ACC112 (cell line): ENCODE measurements at regions not wholly inside any gene's neighbourhood (a gene's known extent, or its start where the extent isn't known, plus 50 kb on each side); places are given as distances from the start of the nearest gene placed in this dataset.
A peak's percentile ranks its signal among the peaks of the same experiment; 100 is the strongest.

ENCODE experiments used
- H2AFZ ChIP-seq: fragments of 200-600 bp; sonication (generic); one replicate; pipeline ENCODE4 v1.6.0; 2017; ENCODE audit warnings: antibody characterized with exemption, low read length; ENCODE audit not compliant: unreplicated experiment
- H3K27ac ChIP-seq: fragments of 200-600 bp; sonication (generic); 2 replicates; pipeline ENCODE4 v1.5.1; 2014; ENCODE audit warnings: low read depth, mild to moderate bottlenecking, antibody characterized with exemption, low read length, moderate library complexity
- H3K27me3 ChIP-seq: fragments of 200-600 bp; sonication (generic); 2 replicates; pipeline ENCODE4 v1.6.1; 2014; ENCODE audit warnings: mild to moderate bottlenecking, antibody characterized with exemption, low read length, moderate library complexity, mixed read lengths; ENCODE audit not compliant: insufficient read depth
- H3K36me3 ChIP-seq: fragments of 200-600 bp; sonication (generic); 2 replicates; pipeline ENCODE4 v1.6.1; 2016; ENCODE audit warnings: mild to moderate bottlenecking, antibody characterized with exemption, low read length, moderate library complexity, mixed read lengths; ENCODE audit not compliant: insufficient read depth
- H3K4me1 ChIP-seq: fragments of 200-600 bp; sonication (generic); one replicate; pipeline ENCODE4 v1.6.1; 2016; ENCODE audit warnings: low read length, mixed read lengths; ENCODE audit not compliant: insufficient read depth, unreplicated experiment, control insufficient read depth
- H3K4me3 ChIP-seq: fragments of 200-600 bp; sonication (generic); 2 replicates; pipeline ENCODE4 v1.5.1; 2014; ENCODE audit warnings: mild to moderate bottlenecking, low read depth, low read length
- H3K79me2 ChIP-seq: fragments of 200-600 bp; sonication (generic); one replicate; pipeline ENCODE4 v1.6.0; 2016; ENCODE audit warnings: low read length; ENCODE audit not compliant: control insufficient read depth, unreplicated experiment, insufficient read depth

DNA sequence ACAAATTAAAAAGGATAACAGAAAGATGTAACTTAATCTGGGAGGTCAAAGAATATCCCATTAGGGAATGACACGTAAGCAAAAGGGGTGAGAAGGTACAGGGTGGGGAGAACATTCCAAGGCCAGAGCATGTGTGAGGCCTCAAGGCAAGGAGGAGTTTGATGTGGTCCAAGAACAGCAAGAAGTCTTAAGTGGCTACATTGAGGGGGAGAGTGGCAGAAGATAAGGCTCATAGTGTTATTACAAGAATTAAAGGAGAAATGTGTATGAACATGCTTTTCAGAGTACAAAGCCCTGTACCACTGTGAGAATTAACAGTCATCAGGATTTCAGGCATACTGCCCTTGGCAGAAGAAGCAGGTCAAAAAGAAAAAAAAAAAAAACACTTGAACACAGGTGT is 174.4 kb upstream of the ERBB4 start:
- Histone ChIP-seq H2AFZ (no peak overlapping the region), H3K27ac (no peak overlapping the region), H3K79me2 (no peaks in the 10 kb centered on the region), H3K36me3 (no peaks in the 10 kb centered on the region; the same call in 1 of the 2 replicates), H3K4me3 (no peak overlapping the region), H3K27me3 (no peaks in the 10 kb centered on the region), H3K4me1 (peaks cover 5% of the 10 kb centered on the region)

DNA sequence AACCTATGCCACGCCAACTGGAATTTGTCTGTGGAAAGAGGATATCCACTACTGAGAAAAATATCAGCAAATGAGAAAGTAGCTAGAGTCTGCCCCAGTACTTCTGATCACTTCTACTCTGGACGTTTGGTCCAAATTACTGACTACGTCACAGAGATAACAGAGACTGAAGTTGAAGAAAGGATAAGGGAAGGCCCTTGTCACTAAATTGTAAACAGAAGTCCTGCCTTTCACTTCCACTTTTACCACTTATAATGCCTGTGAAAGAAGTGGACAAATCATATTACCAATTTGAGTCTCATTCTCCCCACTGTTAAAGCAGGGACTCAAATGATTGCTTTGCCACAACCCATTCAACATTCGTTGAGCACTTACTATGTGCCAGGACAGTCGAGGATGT is 173.9 kb upstream of the ERBB4 start:
- Histone ChIP-seq H2AFZ (peak overlapping the region; percentile 48), H3K4me1 (peaks cover 5% of the 10 kb centered on the region), H3K79me2 (no peaks in the 10 kb centered on the region), H3K36me3 (no peaks in the 10 kb centered on the region; the same call in 1 of the 2 replicates), H3K27me3 (no peaks in the 10 kb centered on the region), H3K4me3 (no peak overlapping the region), H3K27ac (no peak overlapping the region)

DNA sequence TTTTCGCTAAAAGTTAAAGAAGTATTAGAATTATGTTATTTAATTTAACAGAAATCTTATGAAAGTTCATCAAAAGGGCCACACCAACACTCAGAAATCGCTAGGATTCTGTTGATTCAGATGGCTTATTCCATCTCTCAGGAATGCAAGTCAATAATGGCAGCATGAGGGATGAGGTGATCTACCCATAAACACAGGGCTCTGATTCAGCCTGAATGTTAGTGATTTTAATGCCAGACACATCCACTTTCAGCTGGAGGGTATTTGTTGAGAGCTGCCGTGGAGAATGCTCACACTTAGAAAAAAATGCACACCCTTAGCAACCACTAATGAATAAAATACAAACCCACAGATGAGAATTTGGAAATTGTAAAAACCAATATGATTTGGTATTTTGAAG is 173.3 kb upstream of the ERBB4 start:
- Histone ChIP-seq H3K4me3 (no peak overlapping the region), H3K27me3 (no peaks in the 10 kb centered on the region), H3K36me3 (no peaks in the 10 kb centered on the region; the same call in 1 of the 2 replicates), H2AFZ (peak overlapping the region; percentile 48), H3K79me2 (no peaks in the 10 kb centered on the region), H3K4me1 (peaks cover 5% of the 10 kb centered on the region), H3K27ac (no peak overlapping the region)

DNA sequence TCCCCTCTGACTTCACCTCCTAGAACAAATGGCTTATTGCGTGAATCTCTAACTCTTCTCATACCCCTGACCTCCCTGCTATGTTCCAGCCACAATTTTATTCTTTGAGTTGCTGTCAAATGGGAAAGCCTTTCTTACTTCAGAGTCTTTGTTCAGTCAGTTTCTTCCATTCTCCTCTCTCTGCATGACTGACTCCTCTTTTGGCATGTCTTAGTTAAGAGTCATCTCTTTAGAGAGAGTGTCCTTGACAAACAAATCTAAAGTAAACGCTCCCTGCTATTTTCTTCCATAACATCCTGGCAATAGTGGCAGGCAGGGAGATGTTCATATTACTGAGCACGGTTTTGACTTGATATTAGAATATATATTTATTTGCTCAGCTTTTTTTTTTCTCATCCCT is 170.7 kb upstream of the ERBB4 start:
- no peaks in the 10 kb centered on the region; the same call in 1 of the 2 replicates for H3K36me3 ChIP-seq
- H3K27ac ChIP-seq: no peak overlapping the region
- H3K79me2 ChIP-seq: no peaks in the 10 kb centered on the region
- H2AFZ ChIP-seq: no peak overlapping the region
- peaks cover 5% of the 10 kb centered on the region for H3K4me1 ChIP-seq
- H3K27me3 ChIP-seq: no peaks in the 10 kb centered on the region
- no peak overlapping the region for H3K4me3 ChIP-seq

DNA sequence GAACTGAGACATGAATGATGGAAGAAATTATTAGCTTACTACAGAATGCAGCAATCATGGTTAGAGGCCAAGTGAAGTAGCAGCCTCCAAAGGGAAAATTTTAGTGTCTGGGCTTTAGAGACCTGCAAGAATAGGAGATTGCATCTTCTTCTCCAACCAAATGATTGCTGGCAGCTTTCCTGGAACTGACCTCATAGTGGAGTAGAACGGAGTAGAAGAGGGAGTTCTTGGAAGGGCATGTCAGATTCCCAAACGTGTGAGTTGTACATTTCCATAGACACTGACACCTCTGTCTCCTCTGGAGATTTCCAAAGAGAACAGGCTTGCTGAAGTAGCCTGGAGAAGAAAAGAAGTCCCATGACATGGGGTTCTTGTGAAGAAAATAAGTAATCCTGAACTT is 169.8 kb upstream of the ERBB4 start:
- H3K27ac ChIP-seq: no peak overlapping the region
- H2AFZ ChIP-seq: no peak overlapping the region
- H3K36me3 ChIP-seq: no peaks in the 10 kb centered on the region; the same call in 1 of the 2 replicates
- no peaks in the 10 kb centered on the region for H3K79me2 ChIP-seq
- no peaks in the 10 kb centered on the region for H3K27me3 ChIP-seq
- peaks cover 5% of the 10 kb centered on the region for H3K4me1 ChIP-seq
- H3K4me3 ChIP-seq: no peak overlapping the region

DNA sequence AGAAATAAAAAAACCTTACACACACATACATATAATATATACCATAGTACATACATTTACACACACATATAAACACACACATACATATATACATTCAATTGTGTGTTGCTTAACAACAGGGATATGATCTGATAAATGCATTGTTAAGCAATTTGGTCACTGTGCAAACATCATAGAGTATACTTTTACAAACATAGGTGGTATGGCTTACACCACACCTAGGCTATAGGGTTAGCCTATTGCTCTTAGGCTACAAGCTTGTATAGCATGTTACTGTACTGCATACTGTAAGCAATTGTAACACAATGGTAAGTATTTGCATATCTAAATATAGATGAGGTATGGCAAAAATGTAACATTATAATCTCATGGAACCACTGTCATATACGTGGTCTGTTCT is 156.8 kb upstream of the ERBB4 start:
- Histone ChIP-seq H3K36me3 (no peaks in the 10 kb centered on the region), H3K4me1 (no peaks in the 10 kb centered on the region), H3K27ac (no peak overlapping the region), H2AFZ (no peak overlapping the region), H3K79me2 (no peaks in the 10 kb centered on the region), H3K4me3 (no peak overlapping the region), H3K27me3 (no peaks in the 10 kb centered on the region)

DNA sequence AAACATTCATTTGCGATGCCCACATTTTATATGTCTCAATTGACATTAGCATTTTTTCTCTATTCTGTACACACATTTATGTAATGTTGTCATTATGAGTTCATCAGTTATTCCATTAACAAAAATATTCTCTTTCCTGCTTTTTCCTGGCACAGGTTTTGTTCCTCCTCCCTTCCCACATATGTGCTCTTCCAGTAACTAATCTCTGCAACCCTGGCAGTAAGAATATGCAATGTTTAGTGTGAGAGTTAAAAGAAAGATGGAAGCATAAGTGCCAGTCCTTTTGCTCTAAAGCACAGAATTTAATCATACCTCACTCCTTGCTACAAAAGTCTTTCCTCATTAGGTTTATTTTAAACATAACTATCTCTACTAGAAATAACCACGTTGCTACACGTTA is 155.8 kb upstream of the ERBB4 start:
- no peak overlapping the region for H3K4me3 ChIP-seq
- no peaks in the 10 kb centered on the region for H3K27me3 ChIP-seq
- no peaks in the 10 kb centered on the region for H3K36me3 ChIP-seq
- no peak overlapping the region for H3K27ac ChIP-seq
- H3K4me1 ChIP-seq: no peaks in the 10 kb centered on the region
- no peaks in the 10 kb centered on the region for H3K79me2 ChIP-seq
- no peak overlapping the region for H2AFZ ChIP-seq

DNA sequence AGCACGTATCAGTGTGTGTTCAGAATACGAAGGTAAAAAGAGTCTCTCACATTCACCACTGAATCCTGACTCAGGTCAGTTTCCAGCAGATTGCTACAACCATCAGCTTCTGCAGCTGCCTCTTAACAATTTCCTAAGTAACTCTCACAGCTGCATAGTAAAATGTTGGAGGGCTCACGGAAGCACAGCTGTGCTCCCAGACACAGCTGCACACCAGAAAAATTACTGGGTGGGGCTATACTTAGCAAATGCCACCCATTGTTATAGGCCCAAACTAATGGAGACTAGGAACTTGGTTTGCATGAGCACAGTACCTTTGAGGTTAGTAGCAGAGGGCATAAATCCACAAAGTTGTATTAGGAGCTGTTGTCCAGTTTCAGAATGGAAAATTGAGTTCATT is 153.9 kb upstream of the ERBB4 start:
- H2AFZ ChIP-seq: no peak overlapping the region
- no peaks in the 10 kb centered on the region for H3K79me2 ChIP-seq
- no peaks in the 10 kb centered on the region for H3K27me3 ChIP-seq
- no peaks in the 10 kb centered on the region for H3K36me3 ChIP-seq
- no peak overlapping the region for H3K4me3 ChIP-seq
- H3K4me1 ChIP-seq: no peaks in the 10 kb centered on the region
- H3K27ac ChIP-seq: no peak overlapping the region

DNA sequence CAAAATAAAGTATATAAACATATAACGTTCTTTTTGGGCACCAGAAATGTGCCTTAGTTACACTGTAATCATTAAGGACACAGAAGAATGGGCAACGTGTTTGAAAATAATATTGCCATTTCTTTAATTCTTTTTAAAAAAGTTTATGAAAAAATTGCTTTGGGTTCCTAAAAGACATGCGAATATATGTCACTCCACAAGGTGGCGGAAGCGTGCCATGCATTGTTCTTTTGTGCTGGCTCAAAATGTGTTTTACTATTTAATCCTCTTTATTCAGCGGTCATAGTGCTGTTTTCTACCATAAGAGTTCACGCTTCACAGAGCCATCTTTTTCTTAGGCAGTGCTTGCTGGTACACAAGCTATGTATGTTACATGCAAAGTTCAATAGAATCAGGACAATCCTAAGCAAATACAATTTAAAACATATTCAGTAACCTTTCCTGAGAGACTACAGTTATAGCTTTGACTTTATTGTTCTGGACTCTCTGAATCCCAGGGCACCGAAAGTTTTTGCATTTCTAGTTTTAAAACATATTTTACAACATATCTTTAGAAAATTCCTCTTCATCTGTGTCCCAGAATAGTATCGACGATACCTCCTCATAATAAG is 147.8 kb upstream of the ERBB4 start:
- H3K4me3 ChIP-seq: peak overlapping the region; percentile 17; the same call in 1 of the 2 replicates

DNA sequence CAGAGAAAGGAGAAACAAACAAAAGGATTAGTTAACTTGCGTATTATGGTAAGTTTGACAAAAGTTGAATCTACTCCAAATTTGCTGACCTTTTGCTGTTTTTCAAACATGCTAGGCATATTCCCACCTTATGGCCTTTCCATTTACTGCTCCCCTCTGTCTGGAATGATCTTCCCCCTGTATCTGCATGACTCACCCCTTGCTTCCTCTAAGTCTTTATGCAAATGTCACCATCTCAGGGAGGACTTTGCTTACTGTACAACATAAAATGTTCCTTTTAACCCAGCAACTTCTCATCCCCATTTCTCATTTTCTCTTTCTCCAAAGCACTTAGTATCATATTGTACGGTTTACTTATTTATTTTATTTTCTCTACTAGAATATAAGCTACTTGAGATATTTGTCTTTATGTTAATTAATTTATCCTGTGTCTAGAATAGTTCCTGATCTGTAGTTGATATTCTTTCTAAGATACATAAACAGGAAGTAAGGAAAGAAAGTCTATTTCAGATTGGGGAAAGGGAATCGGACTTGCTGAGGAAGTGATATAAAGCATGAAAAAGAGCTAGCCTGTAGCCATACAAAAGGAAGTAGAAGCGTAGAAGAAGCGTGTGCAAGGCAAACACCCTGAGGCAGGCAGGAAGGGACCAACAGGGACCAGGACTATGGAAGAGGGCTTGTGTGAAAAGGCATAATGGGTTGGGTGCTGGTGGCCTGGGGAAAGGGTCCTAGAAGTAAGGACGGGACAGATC is 144.9 kb upstream of the ERBB4 start:
- no peak overlapping the region for H3K4me3 ChIP-seq
- no peak overlapping the region for H2AFZ ChIP-seq
- H3K27ac ChIP-seq: no peak overlapping the region
- H3K36me3 ChIP-seq: no peaks in the 10 kb centered on the region
- no peaks in the 10 kb centered on the region for H3K27me3 ChIP-seq
- H3K4me1 ChIP-seq: peaks cover 10% of the 10 kb centered on the region
- no peaks in the 10 kb centered on the region for H3K79me2 ChIP-seq

More for the DNA sequence above, 147.8 kb upstream of the ERBB4 start:
- H3K27me3 ChIP-seq: no peaks in the 10 kb centered on the region
- no peaks in the 10 kb centered on the region for H3K36me3 ChIP-seq
- H2AFZ ChIP-seq: peak overlapping the region; percentile 96
- no peaks in the 10 kb centered on the region for H3K79me2 ChIP-seq
- peaks cover 10% of the 10 kb centered on the region for H3K4me1 ChIP-seq
- no peak overlapping the region for H3K27ac ChIP-seq

DNA sequence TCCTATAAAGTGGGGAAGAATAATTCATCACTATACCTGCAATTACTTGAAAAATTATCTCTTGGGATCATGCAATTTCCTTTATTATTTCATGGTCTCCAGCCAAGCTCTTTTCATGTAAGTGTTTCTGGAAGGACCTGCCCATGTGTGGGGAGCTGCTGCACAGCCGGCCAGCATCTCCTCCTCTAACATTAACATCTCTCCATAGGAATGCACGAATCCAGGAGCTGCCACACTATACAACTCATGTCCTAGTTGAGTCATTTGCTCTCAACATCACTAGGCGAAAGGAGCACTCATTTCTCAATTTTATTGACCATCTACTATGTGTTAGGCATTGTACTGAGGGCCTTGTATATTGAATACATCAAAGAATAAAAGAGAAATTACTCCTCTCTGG is 144.3 kb upstream of the ERBB4 start:
- no peak overlapping the region for H3K4me3 ChIP-seq
- H3K27ac ChIP-seq: no peak overlapping the region
- H2AFZ ChIP-seq: no peak overlapping the region
- no peaks in the 10 kb centered on the region for H3K36me3 ChIP-seq
- H3K27me3 ChIP-seq: no peaks in the 10 kb centered on the region
- H3K4me1 ChIP-seq: peaks cover 10% of the 10 kb centered on the region
- no peaks in the 10 kb centered on the region for H3K79me2 ChIP-seq
